HPDE6-E6E7 (cell line): ENCODE measurements at regions not wholly inside any gene's neighbourhood (a gene's known extent, or its start where the extent isn't known, plus 50 kb on each side); places are given as distances from the start of the nearest gene placed in this dataset.

Source experiments
- DNase-seq: peaks from one replicate; pipeline ENCODE4 v3.0.0; 2011; ENCODE audit warnings: missing footprints; ENCODE audit errors: extremely low spot score

- no peak for DNase-seq
These were observed 359.7 kb upstream of the PCDH15 start for GRCh38 chr10:55160655-55161283.

- DNase-seq: no peak
These were observed 357.6 kb upstream of the PCDH15 start for GRCh38 chr10:55158633-55159032.

- peak; percentile 13 for DNase-seq
These were observed 345.0 kb upstream of the PCDH15 start for GRCh38 chr10:55146032-55146431.

DNA sequence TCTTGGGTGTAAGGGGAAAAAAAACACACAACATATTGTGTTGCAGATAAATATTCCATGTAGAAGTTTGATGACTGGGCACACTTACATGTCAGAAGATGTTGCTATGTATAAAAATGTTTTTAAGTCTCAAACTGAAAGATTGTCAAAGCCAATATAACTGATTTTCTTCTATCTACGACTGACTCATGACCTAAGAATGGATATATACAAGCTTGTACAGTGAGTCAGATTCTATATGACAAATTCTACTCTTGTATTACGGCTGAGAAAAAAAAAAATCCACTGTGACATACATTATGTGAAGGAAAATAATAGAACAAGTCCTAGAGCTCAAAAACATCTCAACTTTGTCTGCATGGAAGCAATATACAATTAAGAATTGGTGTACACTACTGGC is 343.0 kb upstream of the PCDH15 start:
- no peak for DNase-seq

DNA sequence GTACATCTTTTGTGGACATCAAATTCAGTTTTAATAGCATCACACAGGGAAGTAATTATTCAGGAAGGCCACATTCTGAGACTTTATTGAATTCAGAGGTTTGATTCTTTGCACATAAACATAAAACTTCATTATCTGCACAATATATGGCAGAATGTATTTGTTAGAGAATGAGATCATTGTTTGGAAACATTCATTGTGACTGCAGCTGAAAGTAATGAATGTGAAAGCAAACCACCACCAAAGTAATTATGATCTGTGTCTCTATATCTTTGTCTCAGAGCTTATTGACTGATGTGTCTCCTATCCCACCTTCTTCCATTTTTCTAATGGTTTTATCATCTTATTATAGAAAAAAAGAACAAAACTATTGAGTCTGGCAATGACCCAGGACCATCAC is 340.9 kb upstream of the PCDH15 start:
- DNase-seq: no peak

DNA sequence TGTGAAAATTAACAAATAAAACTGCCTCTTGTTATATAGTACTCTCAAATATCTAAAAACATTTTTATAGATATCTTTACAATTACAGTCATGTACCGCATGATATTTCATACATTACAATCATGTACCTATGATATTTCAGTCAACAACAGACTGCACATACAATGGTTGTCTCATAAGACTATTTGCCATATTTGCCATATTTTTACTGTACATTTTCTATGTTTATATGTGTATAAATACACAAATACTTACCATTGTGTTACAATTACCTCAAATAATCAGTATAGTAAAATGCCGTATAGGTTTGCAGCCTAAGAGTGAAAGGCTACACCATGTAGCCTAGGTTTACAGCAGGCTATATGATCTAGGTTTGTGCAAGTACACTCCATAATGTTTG is 336.0 kb upstream of the PCDH15 start:
- no peak for DNase-seq

GRCh38 chr10:55104738-55105137 is 303.7 kb upstream of the PCDH15 start:
- no peak for DNase-seq

DNA sequence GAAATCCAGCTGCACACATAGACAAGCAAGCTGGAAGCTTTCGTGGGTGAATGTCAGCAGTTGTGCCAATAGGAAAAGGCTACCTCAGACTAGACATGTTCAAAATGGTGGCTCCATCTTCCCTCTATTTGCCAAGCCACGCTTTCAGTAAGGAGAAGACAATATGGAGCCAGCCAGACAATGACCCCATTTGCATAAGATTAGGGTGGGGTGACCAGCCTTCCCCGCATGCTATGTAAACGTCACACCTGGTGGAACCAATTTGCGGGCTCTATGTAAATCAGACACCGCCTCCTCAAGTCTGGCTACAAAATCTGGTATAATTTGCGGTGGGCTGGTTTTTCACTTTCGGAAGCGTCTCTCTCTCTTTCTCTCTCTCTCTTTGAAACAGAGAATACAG is 297.4 kb upstream of the PCDH15 start:
- no peak for DNase-seq

DNA sequence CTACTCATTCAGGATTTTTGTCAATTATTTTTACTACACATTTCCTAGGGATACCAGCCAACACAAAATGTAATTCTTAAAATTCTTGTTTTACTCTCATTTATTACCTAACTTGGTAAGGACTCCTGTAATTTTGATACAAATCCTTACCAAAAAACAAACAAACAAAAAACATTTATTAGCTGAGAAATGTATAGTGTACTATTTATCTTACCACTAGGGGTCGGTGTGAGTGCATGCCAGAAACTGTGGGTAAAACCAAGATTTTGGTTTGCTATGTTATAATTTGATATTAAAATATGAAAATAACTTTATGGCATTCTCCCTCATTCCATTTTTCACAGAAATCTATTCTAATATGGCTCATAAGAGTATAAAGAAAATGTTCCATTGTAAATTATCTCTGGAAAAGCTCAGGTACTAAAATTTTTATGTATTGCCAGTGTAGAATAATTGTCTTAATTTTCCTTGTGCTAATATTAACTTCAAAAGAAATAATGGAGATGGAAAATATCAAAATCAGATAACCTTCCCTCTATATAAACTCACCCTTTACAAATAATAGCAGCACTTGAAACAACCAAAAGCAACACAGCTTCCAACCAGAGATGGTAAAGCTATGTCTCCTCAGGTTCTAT is 290.8 kb upstream of the PCDH15 start:
- no peak for DNase-seq

DNA sequence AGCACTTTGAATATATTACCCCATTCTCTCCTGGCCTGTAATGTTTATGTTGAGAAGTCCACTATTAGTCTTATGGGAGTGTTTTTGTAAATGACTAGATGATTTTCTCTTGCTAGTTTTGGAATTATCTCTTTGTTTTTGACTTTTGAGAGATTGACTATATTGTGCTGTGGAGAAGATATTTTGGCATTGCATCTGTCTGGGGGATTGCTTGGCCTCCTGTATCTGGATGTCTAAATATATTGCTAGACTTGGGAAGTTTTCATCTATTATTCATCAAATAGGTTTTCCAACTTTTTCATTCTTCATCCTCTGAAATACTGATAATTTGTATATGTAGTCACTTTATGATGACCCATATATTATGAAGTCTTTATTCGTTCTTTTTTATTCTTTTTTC is 277.1 kb upstream of the PCDH15 start:
- no peak for DNase-seq

- DNase-seq: no peak
These were observed 264.2 kb upstream of the PCDH15 start for GRCh38 chr10:55065185-55065584.

- DNase-seq: no peak
These were observed 262.8 kb upstream of the PCDH15 start for GRCh38 chr10:55063811-55064210.

GRCh38 chr10:55062349-55062748 is 261.3 kb upstream of the PCDH15 start:
- no peak for DNase-seq

GRCh38 chr10:55058800-55059199 is 257.8 kb upstream of the PCDH15 start:
- DNase-seq: no peak

DNA sequence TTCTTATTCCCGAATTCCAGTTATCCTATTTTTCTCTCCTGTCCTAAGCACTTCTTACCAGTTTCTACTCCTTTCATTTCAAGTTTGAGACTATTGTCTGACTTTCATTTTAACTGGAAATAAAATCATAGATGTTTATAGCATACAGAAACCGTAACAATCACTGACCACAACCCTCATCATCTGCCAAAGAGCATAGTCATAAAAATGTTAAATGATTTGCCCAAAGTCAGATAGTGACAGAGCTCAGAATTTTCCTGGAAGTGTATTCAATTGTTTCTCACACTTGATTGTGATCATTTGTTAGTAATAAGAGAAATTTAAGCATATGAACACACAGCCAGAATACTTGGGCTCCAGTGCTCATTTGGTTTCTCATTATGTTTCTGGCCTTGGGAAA is 250.5 kb upstream of the PCDH15 start:
- DNase-seq: no peak

GRCh38 chr10:55048830-55049498 is 247.9 kb upstream of the PCDH15 start:
- DNase-seq: no peak

- no peak for DNase-seq
These were observed 242.5 kb upstream of the PCDH15 start for GRCh38 chr10:55043540-55043939.

DNA sequence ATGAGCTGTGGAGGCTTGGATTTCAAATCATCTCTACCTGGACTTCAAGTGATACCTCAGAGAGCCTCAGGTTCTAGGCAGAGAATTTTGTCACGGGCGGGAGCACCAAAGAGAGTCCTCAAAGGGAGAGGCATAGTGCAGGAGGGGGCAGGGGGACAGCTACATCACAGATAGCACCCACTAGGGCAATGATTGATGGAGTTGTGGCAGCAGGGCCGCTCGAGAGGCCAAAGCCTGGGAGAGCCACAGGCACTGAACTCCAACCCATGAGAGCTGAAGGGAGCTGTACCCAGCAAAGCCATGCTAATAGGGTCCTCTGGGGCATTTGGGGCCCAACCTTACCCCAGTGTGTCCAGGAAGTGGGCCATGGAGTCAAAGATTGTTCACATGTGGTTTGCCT is 232.0 kb upstream of the PCDH15 start:
- no peak for DNase-seq

DNA sequence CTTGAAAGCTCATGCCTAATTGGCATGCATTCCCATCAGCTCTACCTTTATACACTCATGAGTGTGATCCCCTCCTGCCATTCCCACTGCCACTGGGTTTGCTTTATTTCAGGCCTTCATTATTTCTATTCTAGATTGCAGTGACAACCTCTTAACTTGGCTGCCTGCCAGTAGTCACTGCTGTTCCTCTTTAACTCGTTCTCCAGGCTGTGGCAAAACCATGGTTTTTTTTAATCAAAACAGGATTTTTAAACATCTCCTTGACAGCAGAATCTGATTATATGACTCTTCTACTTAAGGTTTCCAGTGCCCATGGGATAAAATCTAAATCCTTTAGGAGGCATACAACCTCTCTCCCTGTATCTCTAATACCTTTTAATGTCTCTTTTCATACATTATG is 223.7 kb upstream of the PCDH15 start:
- no peak for DNase-seq

GRCh38 chr10:55019439-55019838 is 218.4 kb upstream of the PCDH15 start:
- DNase-seq: no peak

DNA sequence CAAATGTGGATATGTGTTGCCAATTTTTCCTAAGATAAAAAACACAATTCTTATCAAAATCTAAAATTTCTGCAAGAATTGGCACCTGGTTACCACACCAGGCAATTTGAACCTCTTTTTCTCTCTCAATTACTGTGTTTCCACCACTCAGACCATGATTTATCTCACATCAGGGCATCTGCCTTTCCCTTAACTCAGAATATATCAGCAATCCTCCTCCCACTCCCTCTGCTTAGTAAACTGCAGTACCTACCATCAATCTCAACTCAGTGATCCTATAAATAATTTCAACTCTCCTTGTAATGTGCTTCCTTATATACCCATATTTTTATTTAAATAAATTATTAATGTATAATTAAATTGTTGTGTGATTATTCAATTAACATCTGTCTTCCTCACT is 212.3 kb upstream of the PCDH15 start:
- DNase-seq: no peak

DNA sequence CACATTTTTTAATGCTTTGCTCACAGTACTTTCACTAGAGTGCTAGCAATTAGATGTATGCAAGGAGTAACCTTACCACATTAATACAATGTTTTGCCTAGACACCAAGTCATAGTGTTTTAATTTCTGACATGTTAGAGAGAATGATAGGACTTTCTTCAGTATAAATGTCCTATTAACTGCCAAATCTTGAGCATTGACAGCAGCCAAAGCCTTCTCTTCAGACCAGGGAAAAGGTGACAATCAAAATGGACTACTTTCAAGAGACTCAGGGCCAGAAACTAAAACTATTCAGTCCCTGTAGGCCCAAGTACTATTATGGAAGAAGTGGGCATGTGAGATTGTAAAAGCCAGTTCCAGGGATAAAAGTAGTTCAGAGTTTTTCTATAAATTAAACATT is 201.4 kb upstream of the PCDH15 start:
- DNase-seq: no peak

GRCh38 chr10:55001422-55001821 is 200.4 kb upstream of the PCDH15 start:
- no peak for DNase-seq
